GM12873 (cell line): ENCODE measurements at regions not wholly inside any gene's neighbourhood (a gene's known extent, or its start where the extent isn't known, plus 50 kb on each side); places are given as distances from the start of the nearest gene placed in this dataset.

Experiments used
- CTCF ChIP-seq: IDR thresholded peaks from 2 replicates; pipeline ENCODE4 v1.5.1; 2012; ENCODE audit warnings: low read depth, mild to moderate bottlenecking, moderate library complexity, low read length, control low read depth; ENCODE audit not compliant: insufficient read depth; ENCODE audit errors: missing control alignments

DNA sequence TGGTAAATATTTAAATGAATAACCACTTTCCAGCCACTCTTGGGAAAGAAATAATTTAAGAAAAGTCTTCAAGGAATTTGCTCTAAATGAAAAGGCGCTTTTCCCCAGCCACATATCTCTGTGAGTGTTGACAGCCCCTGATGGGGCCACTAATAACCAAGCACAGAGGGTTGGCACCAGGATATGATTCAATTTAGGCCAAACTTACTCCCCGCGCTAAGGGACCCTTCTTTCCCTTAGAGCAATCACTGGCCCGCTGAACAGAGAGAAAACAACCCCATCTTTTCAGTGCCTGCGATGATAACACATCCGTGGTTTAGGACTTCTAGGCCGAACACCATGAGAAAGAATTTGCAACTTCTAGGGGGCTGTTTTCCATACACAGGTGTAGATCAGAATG, 310.8 kb downstream of the EIPR1 start:
- TF ChIP-seq CTCF = no peak

- TF ChIP-seq CTCF = no peak
Observed at GRCh38 chr2:3065928-3066327, 311.7 kb downstream of the EIPR1 start.

- TF ChIP-seq CTCF = no peak
Observed at GRCh38 chr2:3062476-3063260, 314.9 kb downstream of the EIPR1 start.

DNA sequence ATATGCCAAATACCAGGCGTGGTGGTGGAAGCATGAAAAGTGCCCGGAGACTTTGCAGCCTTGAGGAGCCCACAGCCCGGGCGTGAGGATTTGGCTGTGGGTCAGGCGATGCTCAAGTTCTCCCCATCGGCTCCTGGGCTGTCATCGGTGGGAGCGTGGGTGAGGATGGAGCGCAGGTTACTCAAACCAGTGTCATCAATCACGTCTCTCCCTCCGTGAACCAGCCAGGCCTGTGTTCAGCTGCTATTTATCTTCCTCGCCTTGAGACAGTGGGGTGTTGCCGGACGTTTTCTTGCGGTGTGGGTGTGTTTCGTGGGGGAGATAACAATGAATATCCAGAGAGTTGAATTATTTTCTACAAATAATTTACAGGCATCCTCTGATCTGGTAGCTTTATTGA, 317.6 kb downstream of the EIPR1 start:
- TF ChIP-seq CTCF = no peak

GRCh38 chr2:3059141-3059925, 318.3 kb downstream of the EIPR1 start:
- TF ChIP-seq CTCF = no peak

GRCh38 chr2:3054066-3054465, 323.6 kb downstream of the EIPR1 start:
- TF ChIP-seq CTCF = no peak

DNA sequence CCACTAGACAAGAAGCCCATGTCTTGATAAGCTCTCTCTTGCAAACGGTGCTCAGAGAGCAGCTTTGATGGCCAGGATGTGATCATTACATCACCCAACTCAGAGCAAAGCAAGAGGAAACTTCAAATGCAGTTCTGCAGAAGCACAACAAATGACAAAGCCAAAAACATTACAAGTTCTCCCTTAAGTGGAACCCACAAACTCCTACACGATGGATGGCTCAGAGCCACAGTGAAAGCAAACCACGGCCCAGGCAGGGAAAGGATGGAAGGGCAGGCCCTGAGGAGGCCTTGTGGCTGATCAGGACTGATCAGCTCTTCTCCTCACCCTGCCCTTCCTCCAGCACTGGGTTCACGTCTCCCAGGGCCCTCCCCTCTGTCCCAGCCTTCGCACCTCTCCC, 326.4 kb downstream of the EIPR1 start:
- no peak for TF ChIP-seq CTCF
